Stimulated activated CD8-positive, alpha-beta memory T cell treated with anti-CD3 and anti-CD28 coated beads, Interleukin-15, amount 100 ng/mL, for 1 hour (primary cell): ENCODE measurements at regions not wholly inside any gene's neighbourhood (a gene's known extent, or its start where the extent isn't known, plus 50 kb on each side); places are given as distances from the start of the nearest gene placed in this dataset.

Experiments
- DNase-seq: peaks from one replicate; pipeline ENCODE4 v3.0.0-alpha.2; 2020; ENCODE audit warnings: low read depth

- no peak for DNase-seq
These were observed 433.7 kb downstream of the ARHGEF28 start for GRCh38 chr5:74059706-74060105.

GRCh38 chr5:74056789-74057164, 430.8 kb downstream of the ARHGEF28 start:
- DNase-seq: no peak

DNA sequence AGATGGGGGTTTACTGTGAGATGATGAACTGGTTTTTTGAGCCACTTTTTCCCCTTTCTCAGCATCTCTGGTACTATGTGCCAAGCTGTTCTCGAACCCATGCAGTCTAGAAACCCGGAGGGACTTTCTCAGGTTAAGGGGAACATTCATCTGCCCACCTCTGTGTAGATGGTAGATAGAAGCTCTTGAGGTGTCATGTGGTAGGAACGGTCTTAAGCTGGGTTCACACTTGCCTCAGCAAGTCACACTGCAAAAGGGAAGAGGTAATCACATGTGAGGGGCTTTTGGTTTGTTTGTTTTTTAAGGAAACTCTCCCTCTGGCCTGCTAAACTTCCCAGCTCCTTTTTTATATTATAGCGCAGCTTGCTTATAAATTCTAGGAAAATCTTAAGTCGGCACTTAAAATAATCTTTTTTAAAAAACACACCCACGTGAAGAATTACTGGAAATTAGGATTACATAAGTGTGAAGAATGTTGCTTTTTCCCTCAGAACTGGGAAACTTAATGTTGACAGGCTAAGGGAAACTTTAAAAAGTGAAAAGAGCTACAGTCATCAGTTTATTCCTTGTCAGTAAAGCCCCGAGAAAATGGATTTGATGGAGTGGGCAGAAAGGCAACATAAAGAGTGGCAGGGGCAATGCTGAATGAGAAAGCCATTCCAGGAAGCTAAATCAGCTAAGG, 430.3 kb downstream of the ARHGEF28 start:
- DNase-seq: no peak

GRCh38 chr5:74055486-74056106, 429.6 kb downstream of the ARHGEF28 start:
- no peak for DNase-seq

- DNase-seq: no peak
These were observed 428.8 kb downstream of the ARHGEF28 start for GRCh38 chr5:74054641-74055421.

GRCh38 chr5:74054139-74054538, 428.1 kb downstream of the ARHGEF28 start:
- no peak for DNase-seq

GRCh38 chr5:74052441-74053221, 426.6 kb downstream of the ARHGEF28 start:
- DNase-seq: no peak

DNA sequence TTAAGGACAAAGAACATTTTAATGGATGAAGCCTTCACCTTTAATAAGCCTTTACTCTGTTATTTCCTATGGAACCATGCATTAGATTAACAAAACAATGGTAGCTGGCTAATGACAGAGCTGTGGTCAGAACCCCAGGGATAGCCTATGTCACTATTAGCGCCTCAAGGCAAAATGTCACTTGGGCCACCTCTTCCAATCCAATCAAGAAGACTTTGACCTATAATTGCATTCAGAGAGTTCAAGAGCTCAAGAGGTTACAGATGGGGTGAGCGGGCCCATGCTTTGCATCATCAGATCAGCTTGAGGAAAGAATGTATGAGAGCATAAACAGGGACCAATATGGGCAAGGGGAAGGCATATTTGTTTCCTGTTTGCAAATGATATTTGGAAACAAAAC, 425.1 kb downstream of the ARHGEF28 start:
- DNase-seq: no peak

DNA sequence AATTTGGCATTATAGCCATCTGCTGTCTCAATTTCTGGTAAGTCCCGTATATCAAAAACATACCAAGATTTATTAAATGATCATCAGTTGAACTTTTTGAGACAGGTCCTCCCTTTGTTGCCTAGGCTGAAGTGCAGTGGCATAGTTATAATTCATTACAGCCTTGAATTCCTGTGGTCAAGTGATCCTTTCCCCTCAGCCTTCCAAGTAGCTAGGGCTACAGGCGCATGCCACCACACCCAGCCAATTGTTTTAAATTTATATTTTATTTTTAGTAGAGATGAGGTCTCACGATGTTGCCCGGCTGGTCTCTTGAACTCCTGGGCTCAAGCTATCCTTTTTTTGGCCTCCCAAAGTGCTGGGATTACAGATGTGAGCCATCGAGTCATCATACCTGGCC, 418.9 kb downstream of the ARHGEF28 start:
- no peak for DNase-seq

GRCh38 chr5:74042959-74043358, 417.0 kb downstream of the ARHGEF28 start:
- no peak for DNase-seq

- no peak for DNase-seq
These were observed 416.6 kb downstream of the ARHGEF28 start for GRCh38 chr5:74042559-74042958.

- no peak for DNase-seq
These were observed 415.9 kb downstream of the ARHGEF28 start for GRCh38 chr5:74041913-74042312.

DNA sequence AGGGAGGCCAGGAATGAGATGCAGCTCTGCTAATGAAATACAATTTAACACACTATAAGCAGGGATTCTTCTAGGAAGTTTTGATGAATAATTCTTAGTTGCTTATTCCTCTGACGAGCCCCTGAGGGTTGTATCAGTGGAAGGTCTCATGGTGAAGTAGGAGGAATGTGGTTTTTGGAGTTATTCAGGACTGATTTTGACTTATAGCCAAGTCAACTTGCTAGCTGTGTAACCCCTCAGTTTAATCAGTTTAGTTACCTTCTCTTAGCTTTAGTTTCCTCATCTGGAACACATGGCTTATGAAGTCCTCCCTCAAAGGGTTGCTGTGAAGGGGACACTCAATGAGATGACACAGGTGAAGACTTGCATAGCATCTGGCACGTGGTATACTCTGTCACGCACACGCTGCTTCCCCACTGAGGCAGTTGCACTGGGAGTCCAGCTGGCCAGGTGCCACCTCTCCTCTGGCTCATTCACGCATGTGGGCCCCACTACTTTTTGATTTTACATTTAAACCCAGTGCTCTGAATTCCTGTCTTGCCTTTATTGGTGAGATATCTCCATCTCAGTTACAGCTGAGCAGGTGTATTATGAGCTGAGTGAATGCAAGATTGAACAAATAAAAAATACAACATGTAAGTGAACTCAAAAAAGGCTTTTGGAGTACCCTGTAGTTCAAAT, 415.0 kb downstream of the ARHGEF28 start:
- DNase-seq: no peak

GRCh38 chr5:74040065-74040551, 414.1 kb downstream of the ARHGEF28 start:
- DNase-seq: no peak

GRCh38 chr5:74037321-74037720, 411.3 kb downstream of the ARHGEF28 start:
- DNase-seq: no peak

DNA sequence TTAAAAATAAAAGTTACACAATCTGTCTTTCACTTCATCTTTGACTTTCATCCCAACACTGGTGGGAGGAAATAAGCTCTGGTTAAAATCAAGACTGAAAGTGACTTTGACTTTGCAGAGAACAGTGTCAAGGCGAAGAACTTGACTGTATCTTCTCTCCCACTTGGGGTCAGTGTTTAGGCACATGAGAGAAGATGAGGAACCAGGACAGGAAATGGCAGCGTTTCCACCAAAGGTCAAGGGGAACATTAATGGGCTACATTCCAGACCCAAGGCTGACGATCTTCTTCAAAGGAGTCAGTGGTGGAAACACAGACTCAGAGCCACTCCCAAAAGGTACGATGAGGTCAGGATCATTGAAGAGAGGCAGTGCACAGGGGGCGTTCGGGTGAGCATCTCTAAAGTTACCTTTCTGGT, 409.5 kb downstream of the ARHGEF28 start:
- no peak for DNase-seq

GRCh38 chr5:74034733-74035132, 408.7 kb downstream of the ARHGEF28 start:
- no peak for DNase-seq

DNA sequence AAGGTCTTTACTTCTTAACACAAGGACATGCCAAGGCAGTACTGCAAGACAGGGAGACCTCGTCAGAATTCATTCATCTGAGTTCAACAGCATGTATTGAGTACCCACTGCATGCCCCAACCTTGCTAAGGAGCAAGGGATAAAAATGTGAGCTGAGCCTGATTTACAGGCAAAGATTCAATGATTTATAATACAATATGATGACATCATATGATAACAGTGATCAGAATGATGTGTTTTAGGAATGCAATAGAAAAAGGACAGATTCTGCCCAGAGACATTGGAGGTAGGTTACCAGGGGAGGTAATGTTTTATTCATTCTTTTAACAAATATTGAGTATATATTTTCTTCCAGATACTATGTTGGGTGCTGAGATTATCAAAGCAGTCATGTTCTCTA, 406.6 kb downstream of the ARHGEF28 start:
- DNase-seq: no peak

GRCh38 chr5:74031536-74031935, 405.5 kb downstream of the ARHGEF28 start:
- DNase-seq: no peak

DNA sequence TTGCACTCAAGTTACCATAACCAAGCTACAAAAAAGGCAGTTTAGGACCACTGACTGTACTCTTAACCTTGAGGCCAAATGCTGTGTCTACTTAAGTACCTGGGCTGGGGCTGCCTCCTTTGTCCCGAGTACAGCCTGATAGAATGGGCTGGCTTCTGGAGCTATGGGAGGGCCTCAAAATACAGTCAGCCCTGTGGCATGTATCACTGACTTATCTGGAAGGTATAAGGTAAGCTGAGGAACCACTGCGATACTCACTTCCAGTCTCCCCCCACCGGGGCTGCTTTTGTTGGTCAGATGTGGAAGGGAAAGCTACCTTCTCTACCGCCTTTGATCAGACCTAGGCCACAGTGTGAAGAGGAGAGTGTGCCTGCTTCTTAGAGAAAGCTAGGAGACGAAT, 404.8 kb downstream of the ARHGEF28 start:
- DNase-seq: no peak

DNA sequence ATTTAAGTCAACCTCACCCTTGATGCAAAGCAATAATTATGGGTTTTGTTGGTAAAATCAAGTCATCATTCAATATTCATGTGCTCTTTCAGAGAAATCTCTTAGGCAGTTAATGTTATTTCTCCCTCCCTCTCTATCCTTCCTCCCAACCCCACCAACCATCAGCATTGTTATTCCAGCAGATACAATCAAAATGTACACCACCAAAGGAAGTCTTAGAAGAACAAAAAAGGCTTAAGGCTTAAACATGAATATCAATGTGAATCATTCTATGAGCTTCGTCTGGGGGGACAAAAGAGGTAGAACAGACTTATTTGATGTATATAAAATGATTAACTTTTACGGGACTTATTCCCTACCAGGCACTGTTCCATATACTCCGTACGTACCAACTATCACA, 404.4 kb downstream of the ARHGEF28 start:
- DNase-seq: no peak

DNA sequence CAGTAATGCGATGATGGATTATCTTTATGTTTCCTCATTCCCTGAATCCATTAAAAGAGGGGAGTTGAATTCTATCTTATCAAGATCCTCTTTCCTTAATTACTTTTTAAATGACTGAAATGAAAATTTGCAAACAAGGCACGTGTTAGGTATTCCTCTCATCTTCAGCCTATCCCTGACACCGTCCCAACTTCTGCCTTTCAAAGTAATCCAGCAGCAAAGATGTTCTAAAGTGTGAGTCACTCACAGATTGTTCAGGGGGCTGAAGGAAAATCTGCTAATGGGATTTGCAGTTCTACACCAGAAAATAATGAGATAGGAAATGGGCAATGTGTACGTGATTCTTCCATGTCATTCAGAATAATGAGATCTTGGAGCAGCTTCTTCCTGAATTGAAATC, 403.0 kb downstream of the ARHGEF28 start:
- DNase-seq: no peak
